T-helper 2 cell treated with Interferon-gamma antibody and Interleukin-4, amounts not matched to agents 100 ng/mL and 5 ng/mL, for 36 hours (primary cell): ENCODE measurements at regions not wholly inside any gene's neighbourhood (a gene's known extent, or its start where the extent isn't known, plus 50 kb on each side); places are given as distances from the start of the nearest gene placed in this dataset.

ENCODE experiments used
- intact Hi-C: fragments of 100-400 bp; cut with micrococcal nuclease; formaldehyde crosslinking; loops from one replicate; pipeline ENCODE4 v1.15.1; 2023

- intact Hi-C loops, result no loop called here
Observed at GRCh38 chrY:7979770-7980169, 1068.2 kb upstream of the AMELY start.

GRCh38 chrY:7977301-7977700, 1065.7 kb upstream of the AMELY start:
- intact Hi-C loops, result no loop called here

GRCh38 chrY:7968293-7968692, 1056.7 kb upstream of the AMELY start:
- intact Hi-C loops, result no loop called here

- intact Hi-C loops, result no loop called here
Observed at GRCh38 chrY:7966916-7967315, 1055.4 kb upstream of the AMELY start.

- intact Hi-C loops, result no loop called here
Observed at GRCh38 chrY:7963393-7963792, 1051.8 kb upstream of the AMELY start.

- intact Hi-C loops, result no loop called here
Observed at GRCh38 chrY:7962350-7962749, 1050.8 kb upstream of the AMELY start.

GRCh38 chrY:7961811-7962210, 1050.3 kb upstream of the AMELY start:
- intact Hi-C loops, result no loop called here

- intact Hi-C loops, result no loop called here
Observed at GRCh38 chrY:7957773-7958172, 1046.2 kb upstream of the AMELY start.

- intact Hi-C loops, result no loop called here
Observed at GRCh38 chrY:7951187-7951852, 1039.8 kb upstream of the AMELY start.

GRCh38 chrY:7944135-7944534, 1032.6 kb upstream of the AMELY start:
- intact Hi-C loops, result no loop called here

GRCh38 chrY:7942711-7943110, 1031.2 kb upstream of the AMELY start:
- intact Hi-C loops, result no loop called here

- intact Hi-C loops, result no loop called here
Observed at GRCh38 chrY:7941856-7942255, 1030.3 kb upstream of the AMELY start.

GRCh38 chrY:7938982-7939718, 1027.6 kb upstream of the AMELY start:
- intact Hi-C loops, result no loop called here

- intact Hi-C loops, result no loop called here
Observed at GRCh38 chrY:7936831-7937230, 1025.3 kb upstream of the AMELY start.

GRCh38 chrY:7936046-7936445, 1024.5 kb upstream of the AMELY start:
- intact Hi-C loops, result no loop called here

- intact Hi-C loops, result no loop called here
Observed at GRCh38 chrY:7935606-7936005, 1024.1 kb upstream of the AMELY start.

- intact Hi-C loops, result no loop called here
Observed at GRCh38 chrY:7932424-7932823, 1020.9 kb upstream of the AMELY start.

- intact Hi-C loops, result no loop called here
Observed at GRCh38 chrY:7929866-7930265, 1018.3 kb upstream of the AMELY start.

GRCh38 chrY:7924059-7924458, 1012.5 kb upstream of the AMELY start:
- intact Hi-C loops, result no loop called here

- intact Hi-C loops, result no loop called here
Observed at GRCh38 chrY:7923476-7924017, 1012.0 kb upstream of the AMELY start.

GRCh38 chrY:7920382-7920781, 1008.8 kb upstream of the AMELY start:
- intact Hi-C loops, result no loop called here

GRCh38 chrY:7888506-7888905, 977.0 kb upstream of the AMELY start:
- intact Hi-C loops, result no loop called here

- intact Hi-C loops, result no loop called here
Observed at GRCh38 chrY:7881696-7882095, 970.1 kb upstream of the AMELY start.
